ENCODE measurements at regions not wholly inside any gene's neighbourhood (a gene's known extent, or its start where the extent isn't known, plus 50 kb on each side); places are given as distances from the start of the nearest gene placed in this dataset.

DNA sequence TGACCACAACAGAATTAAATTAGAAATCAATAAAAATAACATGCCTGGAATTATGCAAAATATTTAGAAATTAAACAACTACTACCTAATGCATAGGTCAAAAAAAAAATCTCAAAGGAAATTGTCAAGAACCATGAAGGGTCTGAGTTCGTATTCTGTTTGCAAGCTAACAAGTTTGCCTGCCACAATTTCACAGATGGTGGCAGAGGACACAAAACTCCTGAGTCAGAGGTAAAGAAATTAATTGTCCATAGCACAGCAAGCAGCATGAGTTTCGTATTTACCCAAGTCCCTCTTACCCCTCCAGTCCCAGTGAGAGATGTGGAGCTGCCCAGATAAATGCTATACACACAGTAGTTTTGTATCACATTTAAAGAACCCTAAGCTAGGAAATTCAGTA is 675.9 kb downstream of the UQCRFS1 start:
- TF ChIP-seq FOXK2 (IDR thresholded peaks at IDR 0.05) (no peak), TARDBP (IDR thresholded peaks at IDR 0.05) (no peak), SUZ12 (IDR thresholded peaks at IDR 0.05) (no peak), BHLHE40 (IDR thresholded peaks at IDR 0.05; ENCODE audit: borderline replicate concordance) (no peak), SP1 (IDR thresholded peaks at IDR 0.05) (no peak), ZNF384 (IDR thresholded peaks at IDR 0.05) (no peak), FOXA1 (IDR thresholded peaks at IDR 0.05) (no peak)
- TF ChIP-seq, protein P1, sequence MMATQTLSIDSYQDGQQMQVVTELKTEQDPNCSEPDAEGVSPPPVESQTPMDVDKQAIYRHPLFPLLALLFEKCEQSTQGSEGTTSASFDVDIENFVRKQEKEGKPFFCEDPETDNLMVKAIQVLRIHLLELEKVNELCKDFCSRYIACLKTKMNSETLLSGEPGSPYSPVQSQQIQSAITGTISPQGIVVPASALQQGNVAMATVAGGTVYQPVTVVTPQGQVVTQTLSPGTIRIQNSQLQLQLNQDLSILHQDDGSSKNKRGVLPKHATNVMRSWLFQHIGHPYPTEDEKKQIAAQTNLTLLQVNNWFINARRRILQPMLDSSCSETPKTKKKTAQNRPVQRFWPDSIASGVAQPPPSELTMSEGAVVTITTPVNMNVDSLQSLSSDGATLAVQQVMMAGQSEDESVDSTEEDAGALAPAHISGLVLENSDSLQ (IDR thresholded peaks at IDR 0.05) = no peak
- no peak for DNase-seq (ENCODE audit: extremely low spot score)
- ChIA-PET POLR2A (no interaction called here), CTCF (no interaction called here)

DNA sequence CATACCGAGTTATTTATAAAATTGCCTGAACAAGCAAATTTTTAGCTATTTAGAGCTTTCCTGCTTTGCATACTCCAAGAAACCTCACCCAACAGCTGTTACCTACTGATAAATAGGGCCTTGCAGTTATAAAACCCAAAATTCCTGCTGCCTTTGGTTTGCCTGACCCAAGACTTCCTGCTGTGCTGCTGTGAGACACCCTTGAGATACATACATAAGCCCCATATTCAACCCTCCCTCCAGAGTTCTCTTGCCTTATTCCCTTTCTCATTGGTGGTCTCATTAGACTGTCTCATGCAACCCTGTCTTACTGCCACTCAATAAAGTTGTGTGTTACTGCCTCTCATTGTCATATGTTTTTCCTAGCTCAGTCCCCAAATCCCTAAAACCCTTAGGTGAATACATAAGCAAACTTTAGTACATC is 677.6 kb downstream of the UQCRFS1 start:
- CTCF ChIA-PET = no interaction called here
- DNase-seq (ENCODE audit: extremely low spot score) = no peak
- TF ChIP-seq, protein P1 (IDR thresholded peaks at IDR 0.05) = no peak
- TF ChIP-seq TARDBP (IDR thresholded peaks at IDR 0.05) (no peak), FOXA1 (IDR thresholded peaks at IDR 0.05) (no peak), LEF1 (IDR thresholded peaks at IDR 0.05; ENCODE audit: borderline replicate concordance) (no peak), ELF4 (IDR thresholded peaks at IDR 0.05) (no peak), FOXM1 (IDR thresholded peaks at IDR 0.05; ENCODE audit: borderline replicate concordance) (no peak), CTBP1 (IDR thresholded peaks at IDR 0.05; ENCODE audit: borderline replicate concordance) (no peak), L3MBTL2 (conservative IDR thresholded peaks at IDR 0.05) (no peak), ZNF384 (IDR thresholded peaks at IDR 0.05) (no peak), SP1 (IDR thresholded peaks at IDR 0.05) (no peak), FOXK2 (IDR thresholded peaks at IDR 0.05) (no peak), SUZ12 (IDR thresholded peaks at IDR 0.05) (no peak), BHLHE40 (IDR thresholded peaks at IDR 0.05; ENCODE audit: borderline replicate concordance) (no peak), ARNT (IDR thresholded peaks at IDR 0.05) (no peak)
- POLR2A ChIA-PET = no interaction called here

DNA sequence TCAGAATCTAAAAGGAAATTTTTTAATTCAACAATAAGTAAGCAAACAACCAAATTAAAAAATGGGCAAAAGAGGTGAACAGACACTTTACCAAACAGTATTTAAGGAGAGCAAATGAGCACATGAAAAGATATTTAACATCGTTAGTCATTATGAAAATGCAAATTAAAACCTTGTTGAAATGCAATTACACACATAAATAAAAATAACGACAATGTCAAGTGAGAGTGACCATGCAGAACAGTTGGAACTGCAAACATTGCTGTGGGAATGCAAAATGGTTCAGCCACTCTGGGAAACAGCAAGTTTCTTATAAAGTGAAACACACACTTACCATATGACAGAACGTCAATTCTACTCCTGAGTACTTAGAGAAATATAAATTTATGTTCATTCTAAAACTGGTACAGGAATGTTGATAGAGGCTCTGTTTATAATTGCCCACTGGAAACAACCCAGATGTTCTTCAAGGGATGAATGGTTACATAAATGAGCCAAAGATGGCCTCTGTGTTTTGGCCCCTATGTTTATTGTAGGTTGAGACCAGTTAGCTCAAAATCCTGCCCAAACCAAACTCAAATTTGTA is 678.1 kb downstream of the UQCRFS1 start:
- no peak for DNase-seq (ENCODE audit: extremely low spot score)
- CTCF ChIA-PET = no interaction called here
- POLR2A ChIA-PET = no interaction called here
- TF ChIP-seq CTBP1 (IDR thresholded peaks at IDR 0.05; ENCODE audit: borderline replicate concordance) (no peak), ARNT (IDR thresholded peaks at IDR 0.05) (no peak), SP1 (IDR thresholded peaks at IDR 0.05) (no peak), FOXM1 (IDR thresholded peaks at IDR 0.05; ENCODE audit: borderline replicate concordance) (no peak), LEF1 (IDR thresholded peaks at IDR 0.05; ENCODE audit: borderline replicate concordance) (no peak), BHLHE40 (IDR thresholded peaks at IDR 0.05; ENCODE audit: borderline replicate concordance) (no peak), SUZ12 (IDR thresholded peaks at IDR 0.05) (no peak), FOXA1 (IDR thresholded peaks at IDR 0.05) (no peak), ZNF384 (IDR thresholded peaks at IDR 0.05) (no peak), TARDBP (IDR thresholded peaks at IDR 0.05) (no peak), NFRKB (IDR thresholded peaks at IDR 0.05) (no peak), L3MBTL2 (conservative IDR thresholded peaks at IDR 0.05) (no peak), FOXK2 (IDR thresholded peaks at IDR 0.05) (no peak), HDGF (IDR thresholded peaks at IDR 0.05; ENCODE audit: borderline replicate concordance) (no peak), ELF4 (IDR thresholded peaks at IDR 0.05) (no peak)
- TF ChIP-seq, protein P1 (IDR thresholded peaks at IDR 0.05) = no peak

DNA sequence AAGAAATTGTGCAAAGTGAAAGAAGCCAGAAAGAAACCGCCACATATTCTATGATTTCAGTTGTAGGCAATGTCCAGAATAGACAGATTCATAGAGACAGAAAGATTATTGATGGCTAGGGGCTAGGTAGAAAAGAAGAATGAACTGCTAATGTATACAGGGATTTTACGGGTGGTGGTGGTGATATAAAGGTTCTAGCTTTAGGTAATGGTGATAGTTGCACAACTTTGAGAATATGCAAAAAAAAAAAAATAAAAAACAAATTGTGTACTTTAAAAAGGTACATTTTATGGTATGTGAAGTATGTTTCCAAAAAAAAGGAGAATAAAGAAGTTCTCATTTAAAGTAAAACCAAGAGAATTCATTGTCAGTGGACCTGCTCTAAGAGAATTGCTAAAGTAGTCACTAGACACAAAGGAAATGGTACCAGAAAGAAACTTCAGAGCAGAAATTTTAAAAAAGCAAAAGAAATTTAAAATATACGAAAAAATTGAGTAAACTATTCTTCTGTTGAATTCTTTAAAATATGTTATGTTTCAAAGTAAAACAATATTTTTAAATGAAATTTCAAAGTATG is 680.1 kb downstream of the UQCRFS1 start:
- no peak for TF ChIP-seq ARNT (IDR thresholded peaks at IDR 0.05)
- TF ChIP-seq BHLHE40 (IDR thresholded peaks at IDR 0.05; ENCODE audit: borderline replicate concordance) = no peak
- TF ChIP-seq LEF1 (IDR thresholded peaks at IDR 0.05; ENCODE audit: borderline replicate concordance) = no peak
- no peak for TF ChIP-seq FOXK2 (IDR thresholded peaks at IDR 0.05)
- TF ChIP-seq FOXA1 (IDR thresholded peaks at IDR 0.05) = no peak
- TF ChIP-seq TARDBP (IDR thresholded peaks at IDR 0.05) = no peak
- TF ChIP-seq CTBP1 (IDR thresholded peaks at IDR 0.05; ENCODE audit: borderline replicate concordance) = no peak
- ChIA-PET POLR2A (no interaction called here), CTCF (no interaction called here)
- DNase-seq (ENCODE audit: extremely low spot score) = no peak

DNA sequence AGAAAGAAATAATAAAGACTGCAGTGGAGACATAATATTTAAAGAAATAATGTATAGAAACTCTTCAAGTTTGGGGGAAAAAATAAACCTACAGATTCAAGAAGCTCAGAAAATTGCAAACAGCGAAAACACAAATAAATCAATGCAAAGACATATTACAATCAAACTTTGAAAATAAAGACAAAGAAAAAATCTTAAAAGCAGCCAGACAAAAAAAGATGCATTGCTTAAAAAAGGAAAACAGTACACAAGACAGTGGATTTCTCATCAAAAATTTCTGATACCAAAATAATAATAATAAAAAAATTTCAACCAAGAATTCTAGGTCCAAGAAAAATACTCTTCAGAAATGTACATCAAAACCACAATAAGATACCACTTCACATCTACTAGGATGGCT is 681.0 kb downstream of the UQCRFS1 start:
- no peak for DNase-seq (ENCODE audit: extremely low spot score)
- no peak for TF ChIP-seq SUZ12 (IDR thresholded peaks at IDR 0.05)
- no peak for TF ChIP-seq LEF1 (IDR thresholded peaks at IDR 0.05; ENCODE audit: borderline replicate concordance)
- no peak for TF ChIP-seq HDGF (IDR thresholded peaks at IDR 0.05; ENCODE audit: borderline replicate concordance)
- TF ChIP-seq L3MBTL2 (conservative IDR thresholded peaks at IDR 0.05) = no peak
- no peak for TF ChIP-seq ZNF384 (IDR thresholded peaks at IDR 0.05)
- no peak for TF ChIP-seq FOXA1 (IDR thresholded peaks at IDR 0.05)
- no peak for TF ChIP-seq TARDBP (IDR thresholded peaks at IDR 0.05)
- TF ChIP-seq FOXM1 (IDR thresholded peaks at IDR 0.05; ENCODE audit: borderline replicate concordance) = no peak
- TF ChIP-seq CTBP1 (IDR thresholded peaks at IDR 0.05; ENCODE audit: borderline replicate concordance) = no peak
- TF ChIP-seq ELF4 (IDR thresholded peaks at IDR 0.05) = no peak
- TF ChIP-seq BHLHE40 (IDR thresholded peaks at IDR 0.05; ENCODE audit: borderline replicate concordance) = no peak
- no peak for TF ChIP-seq NFRKB (IDR thresholded peaks at IDR 0.05)
- no peak for TF ChIP-seq ARNT (IDR thresholded peaks at IDR 0.05)
- no peak for TF ChIP-seq FOXK2 (IDR thresholded peaks at IDR 0.05)
- TF ChIP-seq, protein P1 (IDR thresholded peaks at IDR 0.05) = no peak
- no peak for TF ChIP-seq SP1 (IDR thresholded peaks at IDR 0.05)
- ChIA-PET CTCF (no interaction called here), POLR2A (no interaction called here)
